ENCODE measurements at regions not wholly inside any gene's neighbourhood (a gene's known extent, or its start where the extent isn't known, plus 50 kb on each side); places are given as distances from the start of the nearest gene placed in this dataset.

GRCh38 chr12:75708802-75709201, 197.4 kb upstream of the KRR1 start:
- CTCF ChIA-PET = no interaction called here
- no peak for DNase-seq (ENCODE audit: low spot score)
- TF ChIP-seq CTCF (conservative IDR thresholded peaks at IDR 0.05; ENCODE audit: low read depth) = no peak
- POLR2A ChIA-PET (ENCODE audit: low non-redundant PET) = no interaction called here
- H3K27ac ChIP-seq = no peak overlapping the region

GRCh38 chr12:75707983-75708382, 196.6 kb upstream of the KRR1 start:
- TF ChIP-seq CTCF (conservative IDR thresholded peaks at IDR 0.05; ENCODE audit: low read depth) = no peak
- ChIA-PET POLR2A (ENCODE audit: low non-redundant PET) (no interaction called here), CTCF (interaction anchor here (0.6 kb wide), 1 partner anchor 156 kb away, joined by 5 read pairs; no protein-coding TSS in a partner anchor)
- no peak for DNase-seq (ENCODE audit: low spot score)
- no peak overlapping the region for H3K27ac ChIP-seq

- DNase-seq (ENCODE audit: low spot score) = no peak
- TF ChIP-seq CTCF (conservative IDR thresholded peaks at IDR 0.05; ENCODE audit: low read depth) = no peak
- ChIA-PET CTCF (interaction anchor here (0.6 kb wide), 1 partner anchor 156 kb away, joined by 5 read pairs; no protein-coding TSS in a partner anchor), POLR2A (ENCODE audit: low non-redundant PET) (no interaction called here)
- no peak overlapping the region; the same call in 1 of the 2 replicates for H3K27ac ChIP-seq
Measured at GRCh38 chr12:75706786-75707605, 195.6 kb upstream of the KRR1 start.

GRCh38 chr12:75705749-75706711, 194.6 kb upstream of the KRR1 start:
- no peak for TF ChIP-seq CTCF (conservative IDR thresholded peaks at IDR 0.05; ENCODE audit: low read depth)
- CTCF ChIA-PET = interaction anchor here (0.5 kb wide), 1 partner anchor 98 kb away, joined by 3 read pairs; no protein-coding TSS in a partner anchor
- no peak overlapping the region for H3K27ac ChIP-seq
- DNase-seq (ENCODE audit: low spot score) = no peak
- POLR2A ChIA-PET (ENCODE audit: low non-redundant PET) = no interaction called here

GRCh38 chr12:75704664-75705063, 193.3 kb upstream of the KRR1 start:
- no peak for DNase-seq (ENCODE audit: low spot score)
- TF ChIP-seq CTCF (conservative IDR thresholded peaks at IDR 0.05; ENCODE audit: low read depth) = no peak
- ChIA-PET CTCF (no interaction called here), POLR2A (ENCODE audit: low non-redundant PET) (no interaction called here)
- H3K27ac ChIP-seq = no peak overlapping the region

GRCh38 chr12:75704208-75704607, 192.8 kb upstream of the KRR1 start:
- no peak for TF ChIP-seq CTCF (conservative IDR thresholded peaks at IDR 0.05; ENCODE audit: low read depth)
- no peak overlapping the region for H3K27ac ChIP-seq
- DNase-seq (ENCODE audit: low spot score) = no peak
- ChIA-PET CTCF (interaction anchor here (0.6 kb wide), 1 partner anchor 8 kb away, joined by 3 read pairs; no protein-coding TSS in a partner anchor), POLR2A (ENCODE audit: low non-redundant PET) (no interaction called here)

Measured in RWPE1 (cell line).